Astrocyte of the cerebellum (primary cell): ENCODE measurements at regions not wholly inside any gene's neighbourhood (a gene's known extent, or its start where the extent isn't known, plus 50 kb on each side); places are given as distances from the start of the nearest gene placed in this dataset.

ENCODE experiments used
- DNase-seq: peaks from one replicate; pipeline ENCODE4 v3.0.0-alpha.2; 2011; ENCODE audit warnings: low read depth
- H3K4me3 ChIP-seq: 2 replicates; pipeline ENCODE4 v1.5.1; 2011; ENCODE audit warnings: mild to moderate bottlenecking, low read depth, low read length, moderate library complexity
- in situ Hi-C: cut with HindIII; loops from 2 replicates; pipeline ENCODE4 v1.10.0; 2017; ENCODE audit warnings: low sequenced_read_pairs
- TF ChIP-seq, protein P1 (sequence below): IDR thresholded peaks from 2 replicates; pipeline ENCODE4 v1.5.1; 2012; ENCODE audit warnings: low read length, low read depth, moderate library complexity, mild to moderate bottlenecking; ENCODE audit errors: missing control alignments

DNA sequence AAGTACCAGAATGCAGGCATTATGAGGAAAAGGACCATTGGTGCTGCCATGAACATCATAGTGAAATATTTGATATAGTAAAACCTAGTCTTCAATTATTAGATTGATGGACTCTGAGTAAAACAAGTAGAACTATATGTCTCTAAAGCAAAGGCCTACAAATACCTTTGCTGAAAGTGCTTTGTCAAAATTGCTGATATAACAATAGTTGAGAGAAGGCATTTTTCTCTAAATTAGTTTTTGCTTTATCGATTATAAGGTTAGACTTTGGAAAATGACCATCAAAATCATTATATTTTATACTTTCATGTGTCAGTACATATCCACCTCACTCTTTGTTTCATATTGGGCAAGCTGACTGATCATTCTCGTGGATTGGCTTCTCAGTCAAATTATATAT is 836.0 kb upstream of the FBXO33 start:
- TF ChIP-seq, protein P1, sequence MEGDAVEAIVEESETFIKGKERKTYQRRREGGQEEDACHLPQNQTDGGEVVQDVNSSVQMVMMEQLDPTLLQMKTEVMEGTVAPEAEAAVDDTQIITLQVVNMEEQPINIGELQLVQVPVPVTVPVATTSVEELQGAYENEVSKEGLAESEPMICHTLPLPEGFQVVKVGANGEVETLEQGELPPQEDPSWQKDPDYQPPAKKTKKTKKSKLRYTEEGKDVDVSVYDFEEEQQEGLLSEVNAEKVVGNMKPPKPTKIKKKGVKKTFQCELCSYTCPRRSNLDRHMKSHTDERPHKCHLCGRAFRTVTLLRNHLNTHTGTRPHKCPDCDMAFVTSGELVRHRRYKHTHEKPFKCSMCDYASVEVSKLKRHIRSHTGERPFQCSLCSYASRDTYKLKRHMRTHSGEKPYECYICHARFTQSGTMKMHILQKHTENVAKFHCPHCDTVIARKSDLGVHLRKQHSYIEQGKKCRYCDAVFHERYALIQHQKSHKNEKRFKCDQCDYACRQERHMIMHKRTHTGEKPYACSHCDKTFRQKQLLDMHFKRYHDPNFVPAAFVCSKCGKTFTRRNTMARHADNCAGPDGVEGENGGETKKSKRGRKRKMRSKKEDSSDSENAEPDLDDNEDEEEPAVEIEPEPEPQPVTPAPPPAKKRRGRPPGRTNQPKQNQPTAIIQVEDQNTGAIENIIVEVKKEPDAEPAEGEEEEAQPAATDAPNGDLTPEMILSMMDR, result no peak
- DNase-seq, result no peak
- in situ Hi-C loops, result no loop called here
- H3K4me3 ChIP-seq, result no peak overlapping the region

DNA sequence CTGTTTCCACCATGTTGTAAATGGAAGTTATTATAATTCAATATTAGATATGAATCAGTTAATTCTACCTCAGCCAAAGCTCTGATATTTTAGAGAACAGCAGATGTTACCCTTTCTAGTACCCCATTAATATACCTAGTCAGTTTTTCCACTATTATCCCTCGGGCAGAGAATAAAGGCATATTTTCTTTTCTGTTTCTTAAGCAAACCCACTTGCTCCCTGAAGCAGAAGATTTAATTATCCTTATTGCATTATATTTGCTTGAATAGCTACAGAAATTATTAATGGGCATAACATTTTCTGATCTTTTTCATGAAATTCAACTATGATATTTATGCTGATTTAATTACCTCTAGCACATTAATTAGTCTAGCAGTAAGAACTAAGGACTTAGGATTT is 832.9 kb upstream of the FBXO33 start:
- in situ Hi-C loops, result no loop called here
- no peak overlapping the region for H3K4me3 ChIP-seq
- TF ChIP-seq, protein P1, result no peak
- no peak for DNase-seq

DNA sequence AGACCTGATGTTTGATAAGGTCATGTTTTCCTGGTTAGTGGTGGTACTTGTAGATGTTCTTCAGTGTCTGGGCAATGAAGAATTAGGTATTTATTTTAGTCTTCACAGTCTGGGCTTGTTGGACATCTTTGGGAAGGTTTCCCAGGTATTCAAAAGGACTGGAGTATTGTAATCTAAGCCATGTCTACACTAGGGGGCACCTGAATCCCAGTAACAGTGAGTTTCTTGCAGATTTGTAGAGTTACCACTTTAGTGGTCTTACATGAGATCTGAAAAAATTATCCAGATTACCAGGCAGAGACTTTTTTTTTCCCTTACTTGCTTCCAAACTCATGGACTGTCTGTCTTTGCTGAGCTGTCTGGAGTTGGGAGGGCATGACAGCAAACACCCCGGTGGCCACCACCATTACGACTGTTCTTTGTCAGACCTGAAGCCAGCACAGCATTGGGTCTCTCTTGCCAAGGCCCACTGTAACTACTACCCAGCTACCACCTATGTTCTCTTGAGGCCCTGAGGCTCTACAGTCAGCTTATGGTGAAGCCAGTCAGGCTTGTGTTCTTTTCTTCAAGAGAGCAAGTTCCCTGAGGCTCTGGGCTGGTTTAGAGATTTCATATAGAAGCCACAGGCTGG is 820.7 kb upstream of the FBXO33 start:
- no peak overlapping the region for H3K4me3 ChIP-seq
- in situ Hi-C loops, result no loop called here
- TF ChIP-seq, protein P1, result no peak
- no peak for DNase-seq

DNA sequence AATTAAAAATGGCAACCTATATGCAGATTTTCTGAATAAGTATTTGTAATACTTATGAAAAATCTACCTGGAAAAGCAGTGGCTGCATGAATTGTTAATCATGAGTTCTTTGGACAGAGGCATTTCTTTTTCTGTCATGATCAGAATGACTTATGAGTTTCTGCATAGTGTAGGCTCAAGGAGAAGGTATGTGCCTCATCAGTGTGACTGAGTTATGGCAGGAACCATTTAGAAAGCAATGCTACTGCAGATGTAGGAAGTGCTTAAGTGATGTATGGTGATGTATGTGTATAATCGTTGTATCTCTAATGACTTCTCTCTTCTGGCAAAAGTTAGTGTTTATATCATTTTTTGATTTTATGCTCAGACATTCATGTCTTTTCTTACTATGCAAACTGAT is 816.4 kb upstream of the FBXO33 start:
- DNase-seq, result no peak
- in situ Hi-C loops, result no loop called here
- TF ChIP-seq, protein P1, result no peak
- no peak overlapping the region for H3K4me3 ChIP-seq

DNA sequence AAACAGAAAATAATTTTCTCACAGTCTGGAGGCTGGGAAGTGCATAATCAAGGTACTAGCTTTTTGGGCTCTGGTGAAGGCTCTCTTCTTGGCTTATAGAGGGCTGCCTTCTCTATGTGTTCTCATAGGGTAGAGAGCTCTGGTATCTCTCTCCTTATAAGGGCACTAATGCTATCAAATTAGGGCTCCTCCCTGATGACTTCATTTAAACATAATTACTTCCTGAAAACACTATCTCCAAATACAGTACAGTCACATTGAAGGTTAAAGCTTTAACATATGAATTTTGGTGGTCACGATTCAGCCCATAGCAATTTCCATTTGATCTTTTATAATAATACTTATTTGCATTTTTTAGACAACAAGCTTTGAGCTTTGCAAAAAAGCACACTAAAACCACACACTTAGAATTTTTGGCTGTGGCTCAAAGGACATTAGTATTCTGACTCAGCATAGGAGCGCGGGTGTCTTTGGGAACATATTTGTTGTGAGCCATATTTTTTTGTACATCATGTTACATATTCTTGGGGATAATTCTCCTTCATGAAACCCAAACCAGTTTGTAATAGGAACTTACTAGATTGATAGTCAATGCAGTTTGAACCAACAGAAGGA is 808.1 kb upstream of the FBXO33 start:
- TF ChIP-seq, protein P1, result no peak
- DNase-seq, result peak; percentile 60
- no peak overlapping the region for H3K4me3 ChIP-seq
- in situ Hi-C loops, result no loop called here

DNA sequence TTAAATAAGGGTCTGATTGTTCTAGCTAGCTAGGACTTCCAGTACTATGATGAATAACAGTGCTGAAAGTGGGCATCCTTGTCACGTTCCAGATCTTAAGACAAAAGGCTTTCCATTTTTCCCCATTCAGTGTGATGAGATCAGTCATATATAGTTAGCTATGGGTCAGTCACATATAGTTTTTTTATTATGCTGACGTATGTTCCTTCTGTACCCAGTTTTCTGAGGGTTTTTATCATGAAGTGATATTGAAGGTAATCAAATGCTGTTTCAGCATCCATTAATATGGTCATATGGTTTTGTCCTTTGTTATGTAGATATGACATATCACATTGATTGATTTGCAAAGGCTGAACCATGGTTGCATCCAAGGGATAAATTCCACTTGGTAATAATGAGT is 800.1 kb upstream of the FBXO33 start:
- in situ Hi-C loops, result no loop called here
- DNase-seq, result no peak
- TF ChIP-seq, protein P1, result no peak
- no peak overlapping the region for H3K4me3 ChIP-seq
